HG02981 (cell line): ENCODE measurements at regions not wholly inside any gene's neighbourhood (a gene's known extent, or its start where the extent isn't known, plus 50 kb on each side); places are given as distances from the start of the nearest gene placed in this dataset.

Source experiments
- ATAC-seq: cut with Tn5 transposase; IDR thresholded peaks from one replicate; pipeline ENCODE4 v1.9.1; 2021; ENCODE audit warnings: mild to moderate bottlenecking, moderate library complexity; ENCODE audit not compliant: unreplicated experiment

DNA sequence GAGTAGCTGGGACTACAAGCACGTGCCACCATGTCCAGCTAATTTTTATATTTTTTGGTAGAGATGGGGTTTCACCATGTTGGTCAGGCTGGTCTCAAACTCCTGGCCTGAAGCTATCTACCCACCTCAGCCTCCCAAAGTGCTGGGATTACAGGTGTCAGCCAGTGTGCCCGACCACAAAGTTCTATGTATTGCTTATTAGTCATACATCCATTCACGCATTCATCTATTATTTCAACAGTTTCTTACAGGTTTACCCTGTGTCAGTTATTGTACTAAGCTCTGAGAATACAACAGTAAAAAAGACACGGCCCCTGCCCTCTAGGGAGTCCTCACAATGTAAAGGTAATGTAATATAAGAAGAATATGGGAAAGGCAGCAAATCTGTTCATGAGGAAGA, 188.9 kb upstream of the BTG1 start:
- no peak for ATAC-seq

DNA sequence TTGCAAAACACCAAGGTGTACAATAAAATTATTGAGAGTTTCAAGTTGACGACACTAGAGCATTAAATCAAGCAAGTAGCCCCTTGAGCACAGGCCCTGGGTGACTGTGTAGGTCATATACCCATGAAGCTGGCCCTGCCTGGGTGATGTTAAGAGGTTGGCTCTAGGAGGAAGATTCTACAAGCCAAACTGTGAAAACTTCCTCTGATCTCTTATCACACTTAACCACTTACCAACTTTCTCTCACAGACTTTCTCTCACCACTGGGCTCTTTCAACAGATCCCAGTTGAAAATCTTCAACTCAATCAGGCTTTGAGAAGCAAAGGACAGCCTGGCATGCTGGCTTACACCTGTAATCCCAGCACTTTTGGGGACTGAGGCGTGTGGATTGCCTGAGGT, 186.9 kb upstream of the BTG1 start:
- no peak for ATAC-seq

DNA sequence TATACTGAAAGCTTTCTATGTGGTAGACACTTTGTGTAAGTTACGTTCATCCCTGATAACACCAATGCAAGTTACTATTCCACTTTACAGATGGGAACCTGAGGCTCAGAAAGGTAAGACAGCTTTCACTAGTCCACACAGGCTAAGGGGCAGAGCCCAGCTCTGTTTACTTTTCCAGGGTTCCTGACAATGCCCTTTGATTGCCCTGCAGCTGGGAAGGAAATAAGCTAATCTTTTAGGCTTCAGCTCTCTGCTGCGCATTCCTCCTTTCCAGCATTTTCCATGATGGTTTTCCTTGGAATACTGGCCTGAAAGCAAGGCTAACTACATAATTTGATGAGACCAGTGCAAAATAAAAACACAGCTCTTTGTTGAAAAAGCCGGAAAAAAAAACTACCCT, 185.7 kb upstream of the BTG1 start:
- ATAC-seq: no peak

DNA sequence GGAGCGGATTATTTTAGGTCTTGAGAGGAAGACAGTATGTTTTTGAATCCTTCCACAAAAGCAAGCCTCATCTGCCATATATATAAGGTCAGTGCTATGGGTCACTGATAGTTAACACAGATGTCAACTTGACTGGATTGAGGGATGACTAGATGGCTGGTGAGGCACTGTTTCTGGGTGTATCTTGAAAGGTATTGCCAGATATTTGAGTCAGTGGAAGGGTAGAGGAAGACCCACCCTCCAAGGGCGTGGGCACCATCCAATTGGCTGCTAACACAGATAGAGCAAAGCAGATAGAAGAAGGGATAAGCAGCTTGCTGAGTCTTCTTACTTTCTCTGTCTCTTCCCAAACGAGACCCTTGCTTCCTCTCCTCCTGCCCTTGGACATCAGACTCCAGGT, 185.0 kb upstream of the BTG1 start:
- no peak for ATAC-seq

DNA sequence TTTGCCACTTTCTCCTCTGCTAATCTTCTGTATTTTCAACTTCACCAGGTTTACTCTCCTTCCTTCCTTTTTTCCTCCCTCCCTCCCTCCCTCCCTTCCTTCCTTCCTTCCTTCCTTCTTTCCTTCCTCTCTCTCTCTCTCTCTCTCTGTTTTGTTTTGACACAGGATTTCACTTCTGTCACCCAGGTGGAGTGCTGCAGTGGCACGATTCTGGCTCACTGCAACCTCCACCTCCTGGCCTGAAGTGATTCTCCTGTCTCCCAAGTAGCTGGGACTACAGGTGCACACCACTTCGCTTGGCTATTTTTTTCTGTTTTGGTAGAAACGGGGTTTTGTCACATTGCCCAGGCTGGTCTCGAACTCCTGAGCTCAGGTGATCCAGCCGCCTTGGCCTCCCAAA, 181.2 kb upstream of the BTG1 start:
- ATAC-seq: no peak

DNA sequence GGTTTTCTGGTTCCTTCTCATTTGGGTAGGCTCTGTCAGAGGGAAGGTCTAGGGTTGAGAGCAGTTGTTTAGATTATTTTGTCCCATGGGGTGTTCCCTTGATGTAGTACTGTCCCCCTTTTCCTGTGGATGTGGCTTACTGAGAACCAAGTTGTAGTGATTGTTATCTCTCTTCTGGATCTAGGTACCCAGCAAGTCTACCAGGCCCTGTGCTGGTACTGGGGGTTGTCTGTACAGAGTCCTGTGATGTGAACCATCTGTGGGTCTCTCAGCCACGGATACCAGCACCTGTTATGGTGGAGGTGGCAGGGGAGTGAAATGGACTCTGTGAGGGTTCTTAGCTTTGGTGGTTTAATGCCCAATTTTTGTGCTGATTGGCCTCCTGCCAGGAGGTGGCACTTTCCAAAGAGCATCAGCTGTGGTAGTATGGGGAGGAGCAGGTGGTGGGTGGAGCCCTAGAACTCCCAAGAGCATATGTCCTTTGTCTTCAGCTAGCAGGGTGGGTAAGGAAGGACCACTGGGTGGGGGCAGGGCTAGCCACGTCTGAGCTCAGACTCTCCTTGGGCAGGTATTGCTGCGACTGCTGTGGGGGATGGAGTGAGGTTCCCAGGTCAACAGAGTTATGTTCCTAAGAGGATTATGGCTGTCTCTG, 179.3 kb upstream of the BTG1 start:
- no peak for ATAC-seq

DNA sequence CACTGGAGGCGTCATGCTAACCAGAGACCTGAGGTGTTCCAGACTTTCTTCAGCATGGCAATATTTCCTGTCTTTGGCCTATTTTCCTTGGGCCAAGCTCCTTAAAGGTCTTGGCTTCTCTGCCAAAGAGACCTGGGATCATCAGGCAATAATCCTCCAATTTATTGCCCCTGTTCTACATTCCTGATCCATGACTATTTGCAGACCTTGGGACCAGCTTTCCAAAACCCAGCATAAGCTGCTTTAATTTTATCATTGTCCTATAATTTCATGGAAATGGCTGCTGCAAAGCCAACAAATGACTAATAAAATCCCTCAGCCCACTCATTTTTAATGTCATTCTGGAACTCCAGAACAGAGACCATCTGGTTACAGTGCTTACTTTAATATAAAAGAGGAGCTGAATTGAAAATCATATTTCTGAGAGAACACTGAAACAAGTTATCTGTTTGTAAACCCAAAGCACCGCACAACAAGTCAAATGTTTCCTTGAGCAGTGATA, 166.9 kb upstream of the BTG1 start:
- ATAC-seq: no peak

DNA sequence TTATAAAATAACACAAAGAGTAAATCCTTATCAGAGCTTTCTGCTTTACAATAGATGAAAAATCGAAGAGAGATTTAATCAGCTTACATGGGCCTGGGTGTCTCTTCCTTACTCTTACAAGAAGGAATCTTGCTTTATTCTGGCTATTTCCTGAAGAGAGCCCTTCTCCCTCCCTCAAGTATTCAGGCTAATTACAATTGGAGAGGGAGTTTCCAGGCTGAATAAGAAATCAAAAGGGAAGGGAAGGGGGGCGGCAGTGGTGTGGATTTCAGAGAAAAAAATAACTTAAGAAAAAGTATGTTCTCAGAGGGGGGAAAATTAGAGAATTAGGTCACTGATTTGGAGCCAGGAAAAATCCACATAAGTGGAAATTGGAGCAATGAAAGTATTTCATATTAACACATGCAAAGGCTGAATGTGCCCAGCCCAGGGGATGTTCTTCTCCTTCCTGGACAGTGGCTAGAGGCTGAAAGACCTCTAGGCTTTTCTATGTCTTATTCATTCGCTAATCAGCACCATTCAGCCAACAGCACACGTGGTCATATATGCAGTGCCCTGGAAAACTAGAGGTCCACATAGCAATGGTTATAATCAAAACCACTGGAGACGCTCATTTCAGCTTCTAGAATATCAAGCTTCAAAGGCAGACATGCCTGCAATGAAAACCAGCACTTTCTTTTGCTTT, 158.9 kb upstream of the BTG1 start:
- no peak for ATAC-seq

DNA sequence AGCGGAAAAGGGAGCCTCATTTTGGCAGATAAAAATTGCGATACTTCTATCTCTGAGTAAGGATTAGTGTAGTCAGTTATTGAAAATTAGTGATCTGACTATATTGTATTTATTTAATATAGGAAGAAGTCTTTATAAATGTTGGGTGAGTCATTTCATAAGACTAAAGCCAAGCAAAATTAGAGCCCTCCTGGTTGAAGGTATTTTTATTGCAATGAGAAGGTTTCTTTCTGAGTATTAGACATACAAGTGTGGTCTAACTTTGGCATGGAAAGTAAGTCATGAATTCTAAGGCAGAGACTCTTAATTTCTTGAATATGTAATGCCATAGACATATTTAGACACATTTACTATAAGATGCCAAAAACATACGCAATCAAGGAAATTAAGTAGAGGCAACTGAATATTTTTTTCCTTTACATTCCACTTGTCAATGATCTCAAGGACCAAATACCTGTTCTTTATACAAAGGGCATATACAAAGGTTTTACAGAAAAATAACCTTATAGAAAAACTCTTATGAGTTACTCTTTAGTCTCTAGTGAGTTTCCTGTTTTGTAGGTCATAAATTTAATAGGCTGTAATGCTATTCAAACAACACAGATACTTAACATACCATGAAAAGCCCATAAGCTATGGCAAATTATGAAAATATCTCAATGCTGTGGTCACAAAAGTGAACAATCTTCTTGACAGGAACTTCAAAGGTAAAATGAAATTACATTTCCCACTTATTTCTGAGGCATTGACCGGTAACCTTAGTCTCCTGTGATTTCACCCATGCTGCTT, 156.6 kb upstream of the BTG1 start:
- no peak for ATAC-seq

DNA sequence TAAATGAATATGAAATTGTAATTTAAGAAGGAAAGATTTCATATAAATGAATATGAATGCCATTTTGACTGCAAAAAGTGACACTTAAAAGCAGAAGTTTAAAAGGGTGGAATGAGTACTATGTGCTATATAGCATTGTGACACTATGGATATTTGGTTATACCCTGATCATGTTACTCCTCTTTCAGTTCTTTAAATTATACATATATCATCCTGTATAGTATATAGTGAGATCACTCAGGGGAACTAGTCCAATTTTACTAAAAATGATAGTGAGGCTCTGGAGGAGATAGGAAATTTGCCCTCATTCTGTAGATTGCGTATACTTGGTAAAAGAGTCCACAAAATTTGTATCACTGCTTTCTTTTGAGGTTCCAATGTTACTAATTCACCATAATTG, 155.7 kb upstream of the BTG1 start:
- ATAC-seq: no peak

DNA sequence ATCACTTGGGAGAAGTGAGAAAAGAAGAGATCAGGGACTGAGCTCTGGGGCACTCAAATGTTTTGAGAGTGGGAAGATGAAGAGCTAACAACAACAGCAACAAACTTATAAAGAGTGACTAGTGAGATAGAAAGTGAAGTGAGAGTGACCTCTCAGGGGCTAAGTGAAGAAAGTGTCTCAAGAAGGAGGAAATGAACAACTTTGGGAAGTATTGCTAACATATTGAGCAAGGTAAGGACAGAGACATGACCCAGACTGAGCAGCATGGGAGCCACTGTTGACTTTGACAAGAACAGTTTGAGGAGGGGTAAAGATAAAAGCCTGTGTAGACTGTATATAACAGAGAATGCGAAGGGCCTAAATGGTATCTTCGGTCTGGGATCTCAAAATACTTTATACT, 155.1 kb upstream of the BTG1 start:
- no peak for ATAC-seq

DNA sequence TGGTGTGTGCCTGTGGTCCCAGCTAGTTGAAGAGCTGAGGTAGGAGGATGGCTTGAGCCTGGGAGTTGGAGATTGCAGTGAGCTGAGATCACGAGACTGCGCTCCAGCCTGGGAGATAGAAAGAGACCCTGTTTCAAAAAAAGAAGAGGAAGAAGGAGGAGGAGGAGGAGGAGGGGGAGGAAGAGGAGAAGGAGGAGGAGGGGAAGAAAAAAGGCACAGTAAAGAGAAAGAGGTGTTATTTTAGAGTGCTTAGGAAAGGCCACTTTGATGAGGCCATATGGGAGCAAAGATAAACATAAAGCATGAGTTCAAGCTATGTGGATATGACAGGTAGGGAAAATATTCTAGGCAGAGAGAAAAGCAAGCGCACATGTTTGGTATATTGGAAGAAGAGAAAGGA, 154.1 kb upstream of the BTG1 start:
- ATAC-seq: no peak

DNA sequence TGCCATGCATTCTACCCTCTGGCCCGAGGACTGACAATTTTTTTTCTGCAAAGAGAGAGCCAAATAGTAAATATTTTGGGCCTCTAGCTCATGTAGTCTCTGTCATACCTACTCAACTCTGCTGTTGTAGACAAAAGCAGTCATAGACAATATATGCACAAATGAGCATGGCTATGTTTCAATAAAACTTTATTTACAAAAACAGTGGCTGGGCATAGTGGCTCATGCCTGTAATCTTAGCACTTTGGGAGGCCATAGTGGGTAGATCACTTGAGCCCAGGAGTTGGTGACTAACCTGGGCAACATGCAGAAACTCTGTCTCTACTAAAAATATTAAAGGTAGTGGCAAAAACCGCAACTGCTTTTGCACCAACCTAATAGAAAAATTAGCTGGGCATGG, 153.7 kb upstream of the BTG1 start:
- no peak for ATAC-seq

DNA sequence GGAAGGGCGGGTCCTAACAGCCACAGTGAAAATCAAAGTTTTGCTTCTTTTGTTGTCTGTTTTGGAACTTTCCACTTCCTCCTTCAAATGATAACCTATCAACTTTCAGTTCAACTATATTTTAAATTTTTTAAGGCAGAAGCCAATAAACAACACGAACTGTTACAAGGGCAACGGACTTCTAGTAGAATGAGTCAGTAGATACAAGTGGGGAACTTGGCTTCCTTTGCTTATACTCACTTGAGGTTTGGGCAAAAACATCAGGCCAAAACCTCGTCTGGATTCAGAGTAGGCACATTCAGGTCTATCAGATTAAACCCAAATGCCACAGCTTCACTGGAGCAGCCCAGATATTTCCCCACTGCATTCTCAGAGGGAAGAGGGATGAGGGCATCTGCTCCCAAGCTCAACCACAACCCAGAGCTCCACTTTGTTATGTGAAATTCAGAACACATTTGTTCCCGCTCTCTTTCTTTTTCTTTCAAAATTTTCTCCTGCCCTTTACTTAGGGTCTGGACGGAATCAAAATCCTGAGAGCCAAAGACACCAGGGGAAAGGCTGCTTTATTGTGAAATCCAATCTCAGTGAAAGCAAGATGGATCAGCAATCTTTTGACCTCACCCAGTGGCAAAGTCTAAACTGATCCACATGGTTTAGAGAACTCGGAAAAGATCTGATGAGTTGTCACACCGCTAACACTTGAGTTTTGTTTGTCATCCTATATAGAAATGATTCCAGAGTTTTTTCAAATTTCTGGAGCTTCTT, 152.5 kb upstream of the BTG1 start:
- no peak for ATAC-seq

DNA sequence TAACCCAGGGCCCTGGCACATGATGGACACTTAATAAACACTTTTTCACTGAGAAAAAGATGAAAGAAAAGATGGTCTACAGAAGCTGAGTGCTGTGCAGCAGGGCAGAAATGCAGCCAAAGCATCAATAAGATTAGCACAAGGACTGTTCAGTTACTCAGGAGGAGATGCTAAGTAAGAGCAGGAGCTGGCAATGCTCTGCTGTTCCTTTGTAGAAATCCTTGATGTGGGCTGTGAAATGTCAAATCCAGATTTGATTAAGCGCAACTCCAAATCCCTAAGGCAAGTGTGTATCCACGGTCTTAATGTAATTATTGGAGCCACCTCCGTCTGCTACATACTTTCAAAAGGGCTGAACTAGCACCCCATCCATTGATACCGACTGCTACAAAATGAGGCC, 151.8 kb upstream of the BTG1 start:
- ATAC-seq: no peak

DNA sequence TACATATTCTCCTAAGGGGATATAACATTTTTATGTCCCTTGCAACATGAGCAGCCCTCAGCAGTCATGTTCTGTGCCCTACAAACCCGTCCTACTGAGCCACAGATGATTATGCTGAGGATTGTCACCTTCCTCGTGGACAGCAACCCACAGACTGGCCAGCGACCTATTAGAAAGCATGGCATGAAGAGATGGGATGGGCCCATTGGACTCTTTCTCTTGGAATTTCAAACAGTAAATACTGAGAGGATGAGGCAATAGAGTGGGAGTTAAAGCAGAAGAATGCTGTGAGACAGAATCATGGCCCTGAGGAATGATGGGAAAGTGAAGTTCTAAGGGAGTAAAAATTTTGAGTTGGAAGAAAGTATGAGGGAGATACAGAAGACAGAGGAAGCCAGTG, 149.9 kb upstream of the BTG1 start:
- no peak for ATAC-seq

DNA sequence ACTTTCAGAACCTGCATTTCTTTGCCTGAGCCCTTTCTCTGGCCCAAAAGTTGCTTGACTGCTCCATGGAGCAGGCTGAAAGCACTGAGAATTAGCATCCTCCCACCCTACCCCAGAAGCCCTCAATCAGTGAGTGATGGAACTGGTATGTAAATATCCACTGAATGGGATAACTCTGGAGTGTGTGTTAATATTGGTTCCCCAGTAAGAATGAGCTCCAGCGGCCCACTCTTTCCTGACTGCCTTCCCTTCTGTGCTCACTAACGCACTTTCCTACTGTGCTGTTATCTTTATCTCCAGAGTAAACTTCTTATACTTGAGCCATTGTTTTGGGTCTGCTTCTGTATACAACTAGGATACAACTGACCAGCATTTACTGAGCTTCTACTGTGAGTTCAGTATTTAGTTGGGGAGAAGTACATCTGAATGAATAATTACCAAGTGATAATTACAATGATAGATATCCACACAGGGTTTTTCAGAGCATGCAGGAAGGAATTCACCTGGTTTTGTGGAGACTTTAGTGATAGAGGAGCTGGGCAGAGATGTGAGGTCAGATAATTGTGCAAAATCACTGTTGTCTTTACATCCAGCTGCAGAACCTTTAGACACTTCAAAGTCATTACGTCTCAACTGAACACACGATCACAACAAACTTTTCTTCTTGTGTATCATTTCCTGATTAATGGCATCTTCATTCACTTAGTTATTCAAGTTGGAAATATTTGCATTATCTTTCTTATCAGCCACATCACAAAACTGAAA, 149.2 kb upstream of the BTG1 start:
- no peak for ATAC-seq

DNA sequence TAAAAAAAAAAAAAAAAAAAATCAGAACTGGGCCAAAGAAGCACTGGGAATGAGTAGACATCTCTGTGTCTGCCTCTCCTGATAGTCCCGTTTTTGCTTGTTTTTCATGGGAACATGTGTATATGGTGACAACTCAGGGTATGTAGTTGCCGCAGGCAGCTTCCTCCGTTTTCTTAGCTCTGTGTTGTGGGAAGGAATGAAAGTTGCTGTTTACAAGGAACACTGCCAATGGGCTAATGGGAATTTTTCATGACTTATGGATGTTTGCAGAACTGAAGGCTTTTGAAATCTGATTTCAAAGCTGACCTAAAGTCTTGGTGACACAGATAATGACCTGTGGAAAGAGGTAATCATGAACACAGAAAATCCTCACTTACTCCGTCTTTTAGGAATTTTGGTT, 146.4 kb upstream of the BTG1 start:
- no peak for ATAC-seq

DNA sequence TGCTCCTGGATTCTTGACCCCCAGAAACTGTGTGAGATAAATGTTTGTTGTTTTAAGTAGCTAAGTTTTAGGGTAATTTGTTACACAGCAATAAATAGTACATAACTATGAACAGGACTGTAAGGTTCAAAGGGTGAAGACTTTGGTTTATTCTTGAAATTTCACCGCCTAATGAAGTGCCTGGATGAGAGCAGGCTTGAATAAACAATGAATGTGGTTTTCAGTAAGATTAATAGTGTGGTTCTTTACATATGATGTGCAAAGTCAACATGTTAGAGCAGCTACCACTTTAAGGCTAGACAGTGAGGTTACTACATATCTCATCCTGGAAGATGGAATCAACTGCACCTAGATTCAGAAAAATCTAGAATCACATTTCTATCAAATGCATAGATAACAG, 145.2 kb upstream of the BTG1 start:
- ATAC-seq: no peak

DNA sequence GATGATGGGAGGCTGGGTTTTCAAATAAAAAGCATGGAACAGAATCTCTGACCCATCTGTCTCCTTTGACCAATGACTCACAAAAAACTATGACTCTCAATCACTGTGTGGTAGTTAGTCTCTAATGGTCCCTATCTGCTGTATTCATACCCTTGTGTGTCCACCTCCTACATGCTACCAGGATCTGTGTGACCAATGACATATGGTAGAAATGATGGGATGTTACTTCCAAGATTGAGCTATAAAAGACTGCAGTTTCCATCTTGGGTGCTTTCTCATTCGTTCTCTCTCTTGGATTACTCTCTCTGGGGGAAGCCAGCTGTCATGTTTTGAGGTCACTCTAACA, 144.7 kb upstream of the BTG1 start:
- ATAC-seq: no peak
